Right lobe of liver (tissue), 4 donors: ENCODE measurements at regions not wholly inside any gene's neighbourhood (a gene's known extent, or its start where the extent isn't known, plus 50 kb on each side); places are given as distances from the start of the nearest gene placed in this dataset.

Experiments used
- CTCF ChIP-seq, 4 donors: fragments of 200-600 bp in 3 of 4; fragments of 450-650 bp in 1 of 4; IDR thresholded peaks; one replicate each; pipeline versions ENCODE4 v1.5.1 to v1.8.0; 2016 to 2022; ENCODE audit warnings: antibody characterized with exemption in 4 of 4, mild to moderate bottlenecking in 2 of 4
- POLR2A ChIP-seq: fragments of 450-650 bp; IDR thresholded peaks from one replicate; pipeline ENCODE4 v1.6.1; 2017; ENCODE audit warnings: antibody characterized with exemption, mild to moderate bottlenecking
- donor health status: DM: no; HTN: no; CAD: no.
- donor health status: DM: no; HTN: no; CAD: no.
- donor health status: DM: no; HTN: yes; CAD: no.

- TF ChIP-seq CTCF (IDR thresholded peaks at IDR 0.05) (no peak), POLR2A (no peak)
Observed at GRCh38 chr4:26024079-26024478, 110.1 kb downstream of the SMIM20 start.
